HG03103 (cell line): ENCODE measurements at regions not wholly inside any gene's neighbourhood (a gene's known extent, or its start where the extent isn't known, plus 50 kb on each side); places are given as distances from the start of the nearest gene placed in this dataset.

Experiments
- ATAC-seq: cut with Tn5 transposase; IDR thresholded peaks from one replicate; pipeline ENCODE4 v1.9.1; 2021; ENCODE audit warnings: low read depth; ENCODE audit not compliant: unreplicated experiment

GRCh38 chr7:86975914-86976313 lies 83.5 kb downstream of the ELAPOR2 start:
- no peak for ATAC-seq

DNA sequence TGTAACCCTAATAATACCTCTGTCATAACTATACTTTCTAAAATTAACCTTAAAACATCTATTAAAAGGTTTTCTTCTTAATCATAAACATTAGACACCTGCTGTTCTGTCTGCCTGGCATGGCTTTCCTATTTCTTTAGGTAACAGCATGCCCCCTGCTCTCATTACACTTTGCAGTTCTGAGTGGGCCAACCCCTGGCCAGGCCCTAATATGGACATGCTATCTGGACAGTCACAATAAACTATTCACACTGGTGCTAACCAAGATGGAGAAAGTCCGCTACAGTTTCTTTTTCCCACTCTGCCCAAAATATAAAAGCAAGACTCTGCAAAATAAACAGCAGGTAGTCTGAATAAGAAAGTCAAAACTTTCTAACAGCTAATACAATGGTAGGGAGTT lies 84.0 kb downstream of the ELAPOR2 start:
- ATAC-seq, result no peak

DNA sequence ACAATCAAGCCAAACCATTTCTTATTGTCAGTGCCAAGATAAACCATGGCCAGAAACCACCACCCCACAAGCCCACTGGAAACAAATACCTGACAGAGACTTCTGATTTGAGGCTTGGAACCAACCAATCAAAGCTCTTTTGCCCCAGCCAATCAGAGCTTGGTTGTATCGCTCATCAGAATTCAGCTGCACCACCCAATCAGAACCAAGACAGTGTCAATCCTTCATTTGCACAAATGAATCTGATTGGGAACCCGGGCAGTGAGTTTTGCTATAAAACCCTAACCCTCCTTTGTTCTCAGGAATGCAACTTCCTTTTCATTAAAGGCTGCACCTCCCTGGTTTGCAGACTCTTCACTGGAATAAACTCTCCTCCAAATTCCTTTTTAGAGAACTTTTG lies 87.4 kb downstream of the ELAPOR2 start:
- no peak for ATAC-seq

GRCh38 chr7:86970986-86971385 lies 88.5 kb downstream of the ELAPOR2 start:
- ATAC-seq, result no peak

GRCh38 chr7:86970547-86970946 lies 88.9 kb downstream of the ELAPOR2 start:
- ATAC-seq, result no peak

- no peak for ATAC-seq
Observed at GRCh38 chr7:86969865-86970264, 89.6 kb downstream of the ELAPOR2 start.

- no peak for ATAC-seq
Observed at GRCh38 chr7:86968618-86969017, 90.8 kb downstream of the ELAPOR2 start.

DNA sequence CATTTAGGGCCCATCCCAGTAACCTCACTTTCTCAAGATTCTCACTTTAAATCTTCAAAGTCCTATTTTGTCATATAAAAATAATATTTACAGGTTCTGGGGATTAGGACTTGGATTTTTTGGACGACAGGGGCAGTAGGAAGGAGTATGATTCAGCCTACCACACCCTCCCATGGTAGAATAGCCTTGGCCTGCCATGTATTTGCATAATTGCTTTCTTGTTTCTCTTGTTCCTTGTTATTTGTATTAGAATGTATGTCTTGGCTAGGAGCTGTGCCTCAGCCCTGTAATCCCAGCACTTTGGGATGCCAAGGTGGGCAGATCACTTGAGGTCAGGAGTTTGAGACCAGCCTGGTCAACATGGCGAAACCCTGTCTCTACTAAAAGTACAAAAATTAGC lies 92.5 kb downstream of the ELAPOR2 start:
- no peak for ATAC-seq

DNA sequence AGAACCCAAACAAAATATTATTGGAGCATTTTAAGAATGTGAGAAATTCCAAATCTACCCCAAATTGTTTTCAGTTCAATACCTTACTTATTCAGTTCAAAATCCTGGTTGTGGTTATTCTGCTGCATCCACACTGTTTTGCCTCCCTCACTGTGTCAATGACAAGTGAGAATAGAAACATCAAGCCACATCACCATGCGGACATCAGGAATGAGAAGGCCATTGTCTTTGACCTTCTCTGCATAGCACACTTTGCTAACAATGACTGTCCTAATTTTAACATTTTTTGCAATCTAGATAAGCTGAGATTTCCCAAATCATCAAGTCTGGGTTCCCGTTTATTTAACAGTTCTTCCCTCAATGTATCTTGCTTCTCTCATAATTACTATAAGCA lies 93.7 kb downstream of the ELAPOR2 start:
- ATAC-seq, result no peak

- no peak for ATAC-seq
Observed at GRCh38 chr7:86964973-86965726, 94.3 kb downstream of the ELAPOR2 start.

DNA sequence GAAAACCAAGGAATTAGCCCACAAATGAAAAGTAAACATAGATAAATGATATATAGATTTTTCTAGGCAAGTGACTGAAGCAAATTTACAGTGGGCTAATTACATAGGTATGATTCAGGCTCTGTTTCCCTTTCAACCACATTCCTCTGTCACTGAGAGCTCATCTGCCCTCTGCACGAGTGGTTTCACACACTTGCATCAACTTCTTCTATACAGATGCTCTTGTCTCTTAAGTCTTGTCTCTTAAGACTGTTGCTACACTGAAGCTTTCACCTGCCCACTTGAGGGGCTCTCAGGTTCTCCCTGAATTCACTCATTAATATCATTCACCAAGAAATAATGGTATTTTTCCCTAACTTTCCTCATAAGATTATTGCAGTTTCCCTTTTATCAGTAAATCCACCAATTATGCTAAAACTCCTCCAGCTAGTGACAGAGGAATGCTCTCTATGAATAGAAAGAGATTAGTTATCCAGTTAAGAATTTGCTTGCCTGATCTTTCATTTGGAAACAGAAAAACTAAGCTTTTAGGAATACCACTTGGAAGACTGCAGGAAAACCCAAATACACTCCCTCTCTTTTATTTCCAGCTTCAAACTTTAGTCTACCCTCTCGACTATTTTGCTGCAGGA lies 95.7 kb downstream of the ELAPOR2 start:
- ATAC-seq, result no peak

DNA sequence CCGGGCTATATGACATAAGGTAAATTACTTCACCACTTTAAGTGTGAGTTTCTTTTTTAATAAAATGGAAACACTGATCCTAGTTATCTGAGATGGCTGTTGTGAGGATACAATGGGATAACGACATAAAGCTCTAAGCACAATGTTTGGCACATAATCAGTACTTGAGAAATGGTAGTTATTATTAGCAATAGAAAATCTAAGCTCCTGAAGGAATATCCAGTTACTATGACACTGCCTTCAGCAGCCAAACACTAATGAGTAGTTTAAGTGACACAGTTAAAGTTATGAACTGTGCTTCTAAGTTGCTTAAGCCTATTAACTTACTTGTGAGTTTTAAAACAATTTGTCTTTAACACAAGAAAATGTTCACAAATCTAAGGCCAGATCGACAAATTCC lies 96.8 kb downstream of the ELAPOR2 start:
- ATAC-seq, result no peak

DNA sequence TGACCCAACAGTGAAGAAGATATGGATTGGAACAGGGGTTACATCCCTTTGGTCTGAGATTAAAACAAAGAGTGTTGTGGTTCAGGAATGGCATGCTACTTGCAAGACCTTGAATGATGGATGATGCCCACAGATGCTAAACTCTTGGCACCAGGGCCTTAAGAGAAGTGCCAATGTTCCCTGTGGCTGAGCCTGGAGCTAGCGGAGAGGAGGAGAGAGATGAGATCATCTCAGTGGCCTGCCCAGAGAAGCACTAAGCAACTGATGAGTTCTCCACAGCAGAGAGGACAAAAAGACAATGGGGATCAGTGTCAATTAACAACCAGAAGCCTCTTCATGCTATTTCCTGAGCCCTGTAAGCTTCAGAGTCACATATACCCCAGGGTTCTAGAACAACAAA lies 97.8 kb downstream of the ELAPOR2 start:
- ATAC-seq, result no peak

GRCh38 chr7:86958380-86958779 lies 101.1 kb downstream of the ELAPOR2 start:
- ATAC-seq, result no peak

- ATAC-seq, result no peak
Observed at GRCh38 chr7:86956567-86956966, 102.9 kb downstream of the ELAPOR2 start.

DNA sequence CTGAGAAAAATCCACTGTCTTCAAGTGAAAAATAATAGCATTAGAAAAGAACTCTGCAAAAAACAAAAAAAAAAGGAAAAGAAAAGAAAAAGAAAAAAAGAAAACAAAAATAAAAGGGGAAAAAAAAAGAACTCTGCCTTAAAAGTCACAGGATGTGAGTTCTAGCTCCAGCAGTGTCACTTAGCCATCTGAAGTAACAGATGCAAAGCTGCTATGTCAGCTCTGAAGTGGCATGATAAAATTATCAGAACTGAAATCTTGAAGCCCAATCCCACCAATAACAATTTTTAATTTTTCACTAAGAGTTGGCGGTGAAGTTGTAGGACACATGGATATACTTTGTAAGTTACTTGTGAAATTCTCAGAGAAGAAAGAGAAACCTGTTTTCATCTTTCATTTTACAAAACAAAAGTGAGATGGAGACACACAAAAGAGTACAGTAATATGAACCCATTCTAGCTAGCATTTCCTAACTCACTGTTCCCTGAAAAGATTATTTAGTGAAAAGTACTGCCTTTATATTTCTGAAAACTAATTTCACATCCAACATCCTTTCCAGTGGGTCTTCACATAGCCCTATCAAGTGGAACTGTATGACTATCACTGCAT lies 103.5 kb downstream of the ELAPOR2 start:
- ATAC-seq, result no peak

DNA sequence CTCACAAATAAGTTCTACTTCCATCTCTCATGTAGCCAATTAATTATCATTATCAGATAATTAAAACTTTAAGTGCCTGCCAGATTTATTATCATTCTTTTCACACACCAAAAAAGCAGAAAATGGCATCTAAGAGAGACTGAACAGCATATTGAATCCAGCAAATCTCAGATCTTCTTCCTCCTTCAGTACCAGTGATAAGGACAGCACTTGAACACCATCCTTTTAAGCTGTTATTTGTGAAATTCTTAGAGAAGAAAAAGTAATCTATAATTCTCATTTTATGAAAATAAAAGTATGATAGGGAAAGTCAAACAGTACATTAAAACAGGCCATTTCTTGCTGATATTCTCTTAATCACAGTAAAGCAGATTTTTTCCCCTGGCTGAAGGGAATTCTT lies 104.5 kb downstream of the ELAPOR2 start:
- ATAC-seq, result no peak

DNA sequence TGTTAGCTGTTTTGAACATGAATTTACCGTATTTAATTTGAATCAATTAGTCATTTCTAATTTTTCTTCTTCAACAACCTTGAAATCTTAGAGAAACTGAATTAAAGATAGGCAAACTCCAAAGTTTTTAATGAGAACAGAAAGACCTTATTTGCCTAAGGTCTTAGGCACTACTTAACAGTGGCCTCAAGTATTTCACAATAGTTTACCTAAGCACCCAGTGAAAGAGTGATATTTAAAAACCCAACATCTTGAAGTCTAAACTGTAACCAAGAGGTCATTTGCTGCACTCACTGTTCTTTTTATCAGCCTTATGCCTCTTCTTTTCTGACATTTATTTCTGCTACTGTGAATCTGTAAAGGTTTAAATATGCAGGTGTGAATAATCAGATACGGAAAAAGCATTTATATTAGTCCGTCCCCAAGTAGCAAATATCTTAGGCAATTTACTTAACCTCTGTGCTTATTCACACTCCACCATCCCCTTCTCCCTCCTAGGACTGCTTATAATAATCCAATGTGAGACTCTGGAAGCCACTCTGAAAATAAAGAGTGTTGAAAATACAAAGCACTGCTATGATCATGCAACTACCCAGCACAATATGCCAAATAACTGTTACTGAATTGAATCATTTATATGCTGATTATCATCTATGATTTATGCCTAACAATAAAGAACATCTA lies 105.7 kb downstream of the ELAPOR2 start:
- ATAC-seq, result no peak

- ATAC-seq, result no peak
Observed at GRCh38 chr7:86953219-86953618, 106.2 kb downstream of the ELAPOR2 start.

DNA sequence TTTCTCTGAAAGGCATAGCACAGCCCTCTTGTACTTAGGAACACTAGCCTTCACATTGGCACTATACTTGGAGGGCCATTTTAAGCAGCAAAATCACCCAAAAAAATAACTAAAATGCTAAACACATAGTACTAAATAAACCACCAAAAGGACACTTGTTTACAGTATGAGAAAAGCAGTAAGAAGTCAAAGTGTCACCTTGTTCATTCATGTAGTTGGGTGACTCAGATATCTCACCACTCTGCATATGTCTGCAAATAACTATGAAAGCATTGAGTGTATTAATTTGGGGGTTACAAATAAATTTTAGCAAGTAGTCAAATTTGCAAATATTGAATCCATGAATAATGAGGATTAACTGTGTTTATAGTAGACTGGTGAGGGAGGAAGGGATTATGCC lies 107.6 kb downstream of the ELAPOR2 start:
- no peak for ATAC-seq

DNA sequence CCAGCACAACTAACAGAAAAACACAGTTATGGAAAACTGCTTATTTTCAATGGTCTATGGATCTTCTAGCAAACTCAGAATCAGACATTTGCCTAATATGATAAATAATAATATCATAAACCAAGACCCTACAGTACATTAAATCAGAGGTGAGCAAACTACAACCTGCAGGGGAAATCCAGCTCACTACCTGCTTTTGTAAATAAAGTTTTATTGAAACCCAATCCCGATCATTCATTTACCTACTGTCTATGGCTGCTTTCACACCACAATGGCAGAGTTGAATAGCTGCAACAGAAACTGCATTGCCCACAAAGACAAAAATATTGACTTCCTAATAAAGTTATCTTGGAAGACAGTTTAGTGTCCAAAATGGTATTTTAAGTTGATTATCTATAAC lies 108.5 kb downstream of the ELAPOR2 start:
- no peak for ATAC-seq
